AG04450 (cell line): ENCODE measurements at regions not wholly inside any gene's neighbourhood (a gene's known extent, or its start where the extent isn't known, plus 50 kb on each side); places are given as distances from the start of the nearest gene placed in this dataset.

Experiments
- CTCF ChIA-PET: fragments of 300-600, 350-600 bp; formaldehyde crosslinking; extraction: SDS; loops from one replicate; lab custom pipeline; 2022; ENCODE audit warnings: antibody characterized with exemption, inconsistent platforms; lab: Charles Lee
- POLR2A ChIA-PET: fragments of 350-600 bp; formaldehyde crosslinking; extraction: SDS; loops from one replicate; lab custom pipeline; 2021; ENCODE audit warnings: antibody characterized with exemption, inconsistent platforms; lab: Yijun Ruan, JAX
- DNase-seq: peaks from one replicate; pipeline ENCODE4 v3.0.0-alpha.2; 2011; ENCODE audit warnings: low read depth, low spot score
- H3K27ac ChIP-seq: one replicate; pipeline ENCODE4 v1.5.1; 2012; ENCODE audit warnings: low read depth, low read length, control low read depth
- H3K27me3 ChIP-seq: one replicate; pipeline ENCODE4 v1.6.0; 2012; ENCODE audit warnings: low read length; ENCODE audit not compliant: control insufficient read depth, insufficient read depth
- H3K4me3 ChIP-seq: 2 replicates; pipeline ENCODE4 v1.5.1; 2011; ENCODE audit warnings: mild to moderate bottlenecking, low read depth, low read length, control low read depth
- H3K9me3 ChIP-seq: 2 replicates; pipeline ENCODE4 v1.5.1; 2012; ENCODE audit warnings: low read length; ENCODE audit not compliant: control insufficient read depth, insufficient read depth
- CTCF ChIP-seq: IDR thresholded peaks from 2 replicates; pipeline ENCODE4 v1.5.1; 2011; ENCODE audit warnings: low read depth, low read length, control low read depth, inconsistent platforms

- TF ChIP-seq CTCF, result no peak
- Histone ChIP-seq H3K27ac (no peak overlapping the region), H3K4me3 (no peak overlapping the region), H3K9me3 (peaks cover 4% of the 10 kb centered on the region), H3K27me3 (no peaks in the 10 kb centered on the region)
- DNase-seq, result no peak
- ChIA-PET POLR2A (no interaction called here), CTCF (no interaction called here)
These were observed 59.7 kb upstream of the SNCAIP start for GRCh38 chr5:122252319-122252718.

GRCh38 chr5:122253794-122254193 lies 58.2 kb upstream of the SNCAIP start:
- Histone ChIP-seq H3K4me3 (no peak overlapping the region), H3K27ac (no peak overlapping the region), H3K9me3 (peaks cover 7% of the 10 kb centered on the region), H3K27me3 (no peaks in the 10 kb centered on the region)
- TF ChIP-seq CTCF, result no peak
- CTCF ChIA-PET, result no interaction called here
- POLR2A ChIA-PET, result no interaction called here
- no peak for DNase-seq

DNA sequence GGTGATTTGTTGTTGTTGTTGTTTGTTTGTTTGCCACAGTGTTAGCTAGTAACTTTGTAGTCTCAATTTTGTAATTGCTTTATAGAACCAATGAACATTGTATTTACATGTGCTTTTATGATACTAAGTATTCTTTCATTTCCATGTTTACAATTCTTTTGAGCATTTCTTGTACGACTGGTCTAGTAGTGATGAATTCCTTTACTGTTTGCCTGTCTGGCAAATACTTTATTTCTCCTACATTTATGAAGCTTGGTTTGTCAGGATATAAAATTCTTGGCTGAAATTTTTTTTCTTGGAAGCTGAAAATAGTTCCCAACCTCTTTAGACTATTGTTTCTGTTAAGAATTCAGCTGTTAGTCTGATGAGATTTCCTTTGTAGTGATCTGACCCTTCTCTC lies 55.6 kb upstream of the SNCAIP start:
- ChIA-PET CTCF (no interaction called here), POLR2A (no interaction called here)
- Histone ChIP-seq H3K4me3 (no peak overlapping the region), H3K9me3 (peaks cover 7% of the 10 kb centered on the region), H3K27me3 (no peaks in the 10 kb centered on the region), H3K27ac (no peak overlapping the region)
- no peak for DNase-seq
- no peak for TF ChIP-seq CTCF

GRCh38 chr5:122257000-122257399 lies 55.0 kb upstream of the SNCAIP start:
- ChIA-PET CTCF (no interaction called here), POLR2A (no interaction called here)
- Histone ChIP-seq H3K9me3 (peaks cover 7% of the 10 kb centered on the region), H3K4me3 (no peak overlapping the region), H3K27me3 (no peaks in the 10 kb centered on the region), H3K27ac (no peak overlapping the region)
- no peak for DNase-seq
- TF ChIP-seq CTCF, result no peak

DNA sequence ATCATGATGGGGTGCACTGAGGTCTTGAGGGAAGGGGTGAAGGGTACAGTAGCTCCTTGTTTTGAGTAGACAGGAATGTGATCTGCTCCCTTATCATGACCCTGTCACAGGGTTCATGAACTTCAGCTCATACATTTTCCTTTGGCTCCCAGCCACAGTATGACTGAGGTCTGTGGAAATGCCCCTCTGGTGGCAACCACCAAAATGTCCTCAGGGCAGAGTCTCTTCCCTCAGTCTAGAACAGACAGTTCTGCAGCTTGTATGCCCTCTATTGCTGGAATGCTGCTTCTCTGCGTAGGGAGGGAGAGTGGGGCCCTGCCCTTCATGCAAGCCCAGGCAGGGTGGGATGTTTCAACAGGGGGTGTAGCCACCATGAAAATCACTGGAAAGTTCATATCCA lies 53.8 kb upstream of the SNCAIP start:
- Histone ChIP-seq H3K4me3 (no peak overlapping the region), H3K9me3 (peaks cover 7% of the 10 kb centered on the region), H3K27ac (no peak overlapping the region), H3K27me3 (no peaks in the 10 kb centered on the region)
- TF ChIP-seq CTCF, result no peak
- ChIA-PET POLR2A (no interaction called here), CTCF (no interaction called here)
- DNase-seq, result no peak
